ENCODE measurements at regions not wholly inside any gene's neighbourhood (a gene's known extent, or its start where the extent isn't known, plus 50 kb on each side); places are given as distances from the start of the nearest gene placed in this dataset.
"Not testable (repeated sequence)": the region's sequence is repeated elsewhere in the genome, so short reads cannot be mapped to it uniquely, and the experiment has no call there.

- no peak for DNase-seq (ENCODE audit: low read depth in 2 of 2)
Measured at GRCh38 chr22:47624252-47625012, 862.0 kb downstream of the TBC1D22A start.

GRCh38 chr22:47623763-47624148 is 861.3 kb downstream of the TBC1D22A start:
- DNase-seq (ENCODE audit: low read depth in 2 of 2), result no peak

GRCh38 chr22:47623066-47623762 is 860.8 kb downstream of the TBC1D22A start:
- no peak for DNase-seq (ENCODE audit: low read depth in 2 of 2)

- DNase-seq (ENCODE audit: low read depth in 2 of 2), result no peak
Measured at GRCh38 chr22:47622541-47622940, 860.1 kb downstream of the TBC1D22A start.

GRCh38 chr22:47621253-47621652 is 858.8 kb downstream of the TBC1D22A start:
- no peak for DNase-seq (ENCODE audit: low read depth in 2 of 2)

GRCh38 chr22:47620391-47620790 is 857.9 kb downstream of the TBC1D22A start:
- DNase-seq (ENCODE audit: low read depth in 2 of 2), result no peak

- DNase-seq (ENCODE audit: low read depth in 2 of 2), result no peak
Measured at GRCh38 chr22:47619631-47620030, 857.2 kb downstream of the TBC1D22A start.

GRCh38 chr22:47618180-47619010 is 855.9 kb downstream of the TBC1D22A start:
- no peak for DNase-seq (ENCODE audit: low read depth in 2 of 2)

GRCh38 chr22:47617186-47617585 is 854.7 kb downstream of the TBC1D22A start:
- DNase-seq (ENCODE audit: low read depth in 2 of 2), result no peak

- no peak for DNase-seq (ENCODE audit: low read depth in 2 of 2)
Measured at GRCh38 chr22:47616396-47617020, 854.1 kb downstream of the TBC1D22A start.

GRCh38 chr22:47615051-47615450 is 852.6 kb downstream of the TBC1D22A start:
- no peak for DNase-seq (ENCODE audit: low read depth in 2 of 2)

GRCh38 chr22:47613606-47614350 is 851.3 kb downstream of the TBC1D22A start:
- DNase-seq (ENCODE audit: low read depth in 2 of 2), result no peak

GRCh38 chr22:47613181-47613580 is 850.7 kb downstream of the TBC1D22A start:
- DNase-seq (ENCODE audit: low read depth in 2 of 2), result not testable (repeated sequence)

GRCh38 chr22:47612311-47612910 is 850.0 kb downstream of the TBC1D22A start:
- DNase-seq (ENCODE audit: low read depth in 2 of 2), result no peak

- DNase-seq (ENCODE audit: low read depth in 2 of 2), result no peak
Measured at GRCh38 chr22:47610764-47611163, 848.3 kb downstream of the TBC1D22A start.

GRCh38 chr22:47610281-47610680 is 847.8 kb downstream of the TBC1D22A start:
- DNase-seq (ENCODE audit: low read depth in 2 of 2), result no peak

GRCh38 chr22:47609653-47610052 is 847.2 kb downstream of the TBC1D22A start:
- DNase-seq (ENCODE audit: low read depth in 2 of 2), result no peak

- no peak for DNase-seq (ENCODE audit: low read depth in 2 of 2)
Measured at GRCh38 chr22:47608421-47608820, 846.0 kb downstream of the TBC1D22A start.

- no peak for DNase-seq (ENCODE audit: low read depth in 2 of 2)
Measured at GRCh38 chr22:47607486-47607885, 845.0 kb downstream of the TBC1D22A start.

GRCh38 chr22:47606426-47606825 is 844.0 kb downstream of the TBC1D22A start:
- no peak for DNase-seq (ENCODE audit: low read depth in 2 of 2)

- no peak for DNase-seq (ENCODE audit: low read depth in 2 of 2)
Measured at GRCh38 chr22:47605886-47606285, 843.4 kb downstream of the TBC1D22A start.
